ENCODE measurements at regions not wholly inside any gene's neighbourhood (a gene's known extent, or its start where the extent isn't known, plus 50 kb on each side); places are given as distances from the start of the nearest gene placed in this dataset.

GRCh38 chr12:86914721-86915120 lies 658.5 kb upstream of the MGAT4C start:
- no peak for TF ChIP-seq ZBTB20 (tag by site-specific recombination; IDR thresholded peaks at IDR 0.05)
- TF ChIP-seq FEZF1 (tag by site-specific recombination; IDR thresholded peaks at IDR 0.05) = no peak
- TF ChIP-seq TCF7L2 (IDR thresholded peaks at IDR 0.05; ENCODE audit: borderline replicate concordance, low read depth, low read length) = no peak
- TF ChIP-seq, protein P1, sequence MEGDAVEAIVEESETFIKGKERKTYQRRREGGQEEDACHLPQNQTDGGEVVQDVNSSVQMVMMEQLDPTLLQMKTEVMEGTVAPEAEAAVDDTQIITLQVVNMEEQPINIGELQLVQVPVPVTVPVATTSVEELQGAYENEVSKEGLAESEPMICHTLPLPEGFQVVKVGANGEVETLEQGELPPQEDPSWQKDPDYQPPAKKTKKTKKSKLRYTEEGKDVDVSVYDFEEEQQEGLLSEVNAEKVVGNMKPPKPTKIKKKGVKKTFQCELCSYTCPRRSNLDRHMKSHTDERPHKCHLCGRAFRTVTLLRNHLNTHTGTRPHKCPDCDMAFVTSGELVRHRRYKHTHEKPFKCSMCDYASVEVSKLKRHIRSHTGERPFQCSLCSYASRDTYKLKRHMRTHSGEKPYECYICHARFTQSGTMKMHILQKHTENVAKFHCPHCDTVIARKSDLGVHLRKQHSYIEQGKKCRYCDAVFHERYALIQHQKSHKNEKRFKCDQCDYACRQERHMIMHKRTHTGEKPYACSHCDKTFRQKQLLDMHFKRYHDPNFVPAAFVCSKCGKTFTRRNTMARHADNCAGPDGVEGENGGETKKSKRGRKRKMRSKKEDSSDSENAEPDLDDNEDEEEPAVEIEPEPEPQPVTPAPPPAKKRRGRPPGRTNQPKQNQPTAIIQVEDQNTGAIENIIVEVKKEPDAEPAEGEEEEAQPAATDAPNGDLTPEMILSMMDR (tag by site-specific recombination; IDR thresholded peaks at IDR 0.05) = no peak
- TF ChIP-seq RBAK (tag by site-specific recombination; IDR thresholded peaks at IDR 0.05) = no peak
- TF ChIP-seq GLI4 (tag by site-specific recombination; IDR thresholded peaks at IDR 0.05) = no peak
- TF ChIP-seq IKZF3 (tag by site-specific recombination; IDR thresholded peaks at IDR 0.05) = no peak
